Keratinocyte (primary cell): ENCODE measurements at regions not wholly inside any gene's neighbourhood (a gene's known extent, or its start where the extent isn't known, plus 50 kb on each side); places are given as distances from the start of the nearest gene placed in this dataset.

Experiments used
- DNase-seq: peaks from one replicate; pipeline ENCODE4 v3.0.0-alpha.2; 2011; ENCODE audit warnings: low read depth, missing footprints, low spot score
- FAIRE-seq: peaks from 2 replicates; lab custom pipeline; 2011; peaks lifted over from hg19 to GRCh38; lab: Jason Lieb, UNC
- H2AFZ ChIP-seq: 2 replicates; pipeline ENCODE4 v1.6.0; 2012; ENCODE audit warnings: low read length, control low read depth, inconsistent platforms; ENCODE audit not compliant: control insufficient read depth
- H3K27ac ChIP-seq: 2 replicates; pipeline ENCODE4 v1.5.1; 2011; ENCODE audit warnings: low read length; ENCODE audit not compliant: control insufficient read depth, insufficient read depth
- H3K27me3 ChIP-seq: 3 replicates; pipeline ENCODE4 v1.6.0; 2011; ENCODE audit warnings: low read length; ENCODE audit not compliant: control insufficient read depth, insufficient read depth; ENCODE audit errors: extremely low read depth
- H3K36me3 ChIP-seq, 2 experiments: 2 replicates in 1 of 2; 3 replicates in 1 of 2; pipeline ENCODE4 v1.5.1; 2011; ENCODE audit warnings: low read length in 2 of 2, mild to moderate bottlenecking in 1 of 2; ENCODE audit not compliant: control insufficient read depth in 2 of 2, insufficient read depth in 2 of 2; ENCODE audit errors: extremely low read depth in 1 of 2
- H3K4me1 ChIP-seq: 3 replicates; pipeline ENCODE4 v1.5.1; 2011; ENCODE audit warnings: low read length; ENCODE audit not compliant: control insufficient read depth, insufficient read depth; ENCODE audit errors: extremely low read depth
- H3K4me2 ChIP-seq: 3 replicates; pipeline ENCODE4 v1.6.0; 2011; ENCODE audit warnings: low read depth, low read length; ENCODE audit not compliant: control insufficient read depth, insufficient read depth; ENCODE audit errors: extremely low read depth
- H3K4me3 ChIP-seq, 3 experiments: fragments of 200-600 bp in 1 of 3; sonication (generic) in 1 of 3; 2 replicates in 2 of 3; 3 replicates in 1 of 3; pipeline ENCODE4 v1.5.1; 2011 to 2016; ENCODE audit warnings: low read length in 3 of 3, mild to moderate bottlenecking in 3 of 3, control low read depth in 2 of 3, inconsistent platforms in 1 of 3, low read depth in 1 of 3, mixed read lengths in 1 of 3, mixed run types in 1 of 3, moderate library complexity in 1 of 3; ENCODE audit not compliant: control insufficient read depth in 2 of 3, insufficient read depth in 2 of 3; ENCODE audit errors: extremely low read depth in 1 of 3
- H3K79me2 ChIP-seq: 2 replicates; pipeline ENCODE4 v1.6.0; 2012; ENCODE audit warnings: low read length; ENCODE audit not compliant: control insufficient read depth, insufficient read depth
- H3K9ac ChIP-seq: 3 replicates; pipeline ENCODE4 v1.6.0; 2011; ENCODE audit warnings: low read length; ENCODE audit not compliant: control insufficient read depth, insufficient read depth; ENCODE audit errors: extremely low read depth
- H3K9me1 ChIP-seq: 3 replicates; pipeline ENCODE4 v1.6.0; 2011; ENCODE audit warnings: low read length; ENCODE audit not compliant: control insufficient read depth, insufficient read depth; ENCODE audit errors: extremely low read depth
- H3K9me3 ChIP-seq: 2 replicates; pipeline ENCODE4 v1.5.1; 2012; ENCODE audit warnings: low read depth, low read length; ENCODE audit not compliant: control insufficient read depth
- H4K20me1 ChIP-seq: 3 replicates; pipeline ENCODE4 v1.6.0; 2011; ENCODE audit warnings: low read length; ENCODE audit not compliant: control insufficient read depth, insufficient read depth; ENCODE audit errors: extremely low read depth
- EZH2 ChIP-seq: IDR thresholded peaks from one replicate; pipeline ENCODE4 v1.6.1; 2012; ENCODE audit warnings: inconsistent platforms, mild to moderate bottlenecking, low read length, moderate library complexity
- dilution Hi-C: fragments of 300-500 bp; cut with MboI; formaldehyde crosslinking; loops from one replicate; pipeline ENCODE4 v1.7.0; 2020; ENCODE audit warnings: low sequenced_read_pairs; ENCODE audit not compliant: extremely low pct_ligation_motif_present
- TF ChIP-seq, protein P1 (sequence below), 3 experiments: IDR thresholded peaks in 1 of 3; conservative IDR thresholded peaks in 1 of 3; optimal IDR thresholded peaks in 1 of 3; 2 replicates in 2 of 3; 3 replicates in 1 of 3; pipeline versions ENCODE3 to v1.5.1; 2011; ENCODE audit warnings: low read length in 3 of 3, mild to moderate bottlenecking in 3 of 3, moderate library complexity in 2 of 3, control low read depth in 1 of 3, inconsistent platforms in 1 of 3; ENCODE audit not compliant: insufficient read depth in 2 of 3; ENCODE audit errors: extremely low read depth in 1 of 3

DNA sequence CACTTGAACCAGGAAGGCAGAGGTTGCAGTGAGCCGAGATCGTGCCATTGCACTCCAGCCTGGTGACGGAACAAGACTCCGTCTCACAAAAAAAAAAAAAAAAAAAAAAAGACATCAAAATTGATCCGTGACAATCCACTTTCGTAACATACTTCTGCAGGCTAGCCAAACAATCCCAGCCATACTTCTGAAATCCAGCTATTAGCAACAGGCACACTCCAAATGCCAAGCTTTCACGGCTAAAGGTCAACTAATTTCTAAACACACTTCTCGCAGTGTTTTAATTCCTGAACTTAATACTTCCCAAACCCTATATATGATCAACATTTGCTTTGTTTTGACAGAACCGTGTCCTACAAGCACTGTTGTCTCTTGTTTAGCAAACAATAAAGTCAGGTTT is 411.3 kb upstream of the RUNX1 start:
- Histone ChIP-seq H3K36me3 (no peaks in the 10 kb centered on the region), H3K27me3 (no peaks in the 10 kb centered on the region), H3K4me3 (no peak overlapping the region), H4K20me1 (no peaks in the 10 kb centered on the region), H3K9me3 (no peaks in the 10 kb centered on the region), H3K4me1 (peaks cover 3% of the 10 kb centered on the region), H3K27ac (no peak overlapping the region), H3K9me1 (no peaks in the 10 kb centered on the region), H2AFZ (no peak overlapping the region), H3K9ac (no peak overlapping the region), H3K79me2 (no peaks in the 10 kb centered on the region), H3K4me2 (no peak overlapping the region)
- dilution Hi-C loops: no loop called here
- TF ChIP-seq, protein P1, sequence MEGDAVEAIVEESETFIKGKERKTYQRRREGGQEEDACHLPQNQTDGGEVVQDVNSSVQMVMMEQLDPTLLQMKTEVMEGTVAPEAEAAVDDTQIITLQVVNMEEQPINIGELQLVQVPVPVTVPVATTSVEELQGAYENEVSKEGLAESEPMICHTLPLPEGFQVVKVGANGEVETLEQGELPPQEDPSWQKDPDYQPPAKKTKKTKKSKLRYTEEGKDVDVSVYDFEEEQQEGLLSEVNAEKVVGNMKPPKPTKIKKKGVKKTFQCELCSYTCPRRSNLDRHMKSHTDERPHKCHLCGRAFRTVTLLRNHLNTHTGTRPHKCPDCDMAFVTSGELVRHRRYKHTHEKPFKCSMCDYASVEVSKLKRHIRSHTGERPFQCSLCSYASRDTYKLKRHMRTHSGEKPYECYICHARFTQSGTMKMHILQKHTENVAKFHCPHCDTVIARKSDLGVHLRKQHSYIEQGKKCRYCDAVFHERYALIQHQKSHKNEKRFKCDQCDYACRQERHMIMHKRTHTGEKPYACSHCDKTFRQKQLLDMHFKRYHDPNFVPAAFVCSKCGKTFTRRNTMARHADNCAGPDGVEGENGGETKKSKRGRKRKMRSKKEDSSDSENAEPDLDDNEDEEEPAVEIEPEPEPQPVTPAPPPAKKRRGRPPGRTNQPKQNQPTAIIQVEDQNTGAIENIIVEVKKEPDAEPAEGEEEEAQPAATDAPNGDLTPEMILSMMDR (optimal IDR thresholded peaks at IDR 0.05 in 1 of 3, IDR thresholded peaks at IDR 0.05 in 1 of 3, conservative IDR thresholded peaks at IDR 0.05 in 1 of 3; ENCODE audit: extremely low read depth in 1 of 3, insufficient read depth in 2 of 3, low read length in 3 of 3): no peak
- no peak for TF ChIP-seq EZH2
- FAIRE-seq (no peak), DNase-seq (no peak)

DNA sequence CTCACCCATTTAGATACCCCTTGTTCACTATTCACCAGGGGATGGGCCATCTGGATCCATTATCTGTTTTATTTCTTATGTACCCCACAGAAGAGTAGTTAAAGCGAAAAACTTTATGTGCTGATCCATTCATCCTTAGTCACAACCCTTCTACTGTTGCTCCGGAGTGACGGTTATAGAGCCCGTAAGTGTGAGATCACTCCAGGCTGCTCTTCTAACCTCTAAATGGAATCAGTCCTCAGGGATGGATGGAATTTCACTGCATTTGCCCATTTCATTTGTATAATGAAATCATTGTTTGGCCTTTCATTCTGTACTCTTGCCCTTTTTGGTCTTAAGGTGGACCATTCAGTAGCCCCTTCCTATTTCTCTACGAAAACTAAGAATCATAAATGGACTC is 409.3 kb upstream of the RUNX1 start:
- Histone ChIP-seq H3K79me2 (no peaks in the 10 kb centered on the region), H3K9me3 (no peaks in the 10 kb centered on the region), H2AFZ (no peak overlapping the region), H3K9me1 (no peaks in the 10 kb centered on the region), H4K20me1 (no peaks in the 10 kb centered on the region), H3K36me3 (no peaks in the 10 kb centered on the region), H3K4me3 (no peak overlapping the region), H3K4me2 (no peak overlapping the region), H3K27ac (no peak overlapping the region), H3K4me1 (peaks cover 3% of the 10 kb centered on the region), H3K27me3 (no peaks in the 10 kb centered on the region), H3K9ac (no peak overlapping the region)
- dilution Hi-C loops: no loop called here
- no peak for FAIRE-seq
- TF ChIP-seq EZH2: no peak
- TF ChIP-seq, protein P1 (optimal IDR thresholded peaks at IDR 0.05 in 1 of 3, IDR thresholded peaks at IDR 0.05 in 1 of 3, conservative IDR thresholded peaks at IDR 0.05 in 1 of 3; ENCODE audit: extremely low read depth in 1 of 3, insufficient read depth in 2 of 3, low read length in 3 of 3): no peak
- DNase-seq: no peak
